ENCODE measurements at regions not wholly inside any gene's neighbourhood (a gene's known extent, or its start where the extent isn't known, plus 50 kb on each side); places are given as distances from the start of the nearest gene placed in this dataset.

DNA sequence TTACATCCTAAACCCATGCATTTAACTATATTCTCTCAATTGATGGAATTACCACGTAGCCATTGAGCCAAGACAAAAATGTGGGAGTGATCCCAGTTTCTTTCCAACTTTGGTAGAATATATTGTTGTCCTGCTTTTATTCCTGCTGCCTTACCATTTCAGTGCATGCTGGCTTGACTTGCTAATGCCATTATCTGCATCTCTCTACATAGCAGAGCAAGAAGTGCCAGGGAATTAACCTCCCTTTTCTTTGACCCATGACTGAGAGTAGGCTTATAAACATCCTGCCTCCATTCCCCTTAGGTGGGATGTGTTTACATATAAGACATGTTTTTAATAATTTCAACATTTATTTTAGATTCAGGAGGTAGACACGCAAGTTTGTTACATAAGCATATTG is 1153.4 kb downstream of the IGSF11 start:
- intact Hi-C loops (cut with DNase I; ENCODE audit: low total_unique reads) = no loop called here
- no peak for DNase-seq (ENCODE audit: low spot score in 2 of 2)
- WGBS, 2 donors = 79 to 83% methylated on average over 2 of the region's 2 CpGs
- TF ChIP-seq, protein P1, sequence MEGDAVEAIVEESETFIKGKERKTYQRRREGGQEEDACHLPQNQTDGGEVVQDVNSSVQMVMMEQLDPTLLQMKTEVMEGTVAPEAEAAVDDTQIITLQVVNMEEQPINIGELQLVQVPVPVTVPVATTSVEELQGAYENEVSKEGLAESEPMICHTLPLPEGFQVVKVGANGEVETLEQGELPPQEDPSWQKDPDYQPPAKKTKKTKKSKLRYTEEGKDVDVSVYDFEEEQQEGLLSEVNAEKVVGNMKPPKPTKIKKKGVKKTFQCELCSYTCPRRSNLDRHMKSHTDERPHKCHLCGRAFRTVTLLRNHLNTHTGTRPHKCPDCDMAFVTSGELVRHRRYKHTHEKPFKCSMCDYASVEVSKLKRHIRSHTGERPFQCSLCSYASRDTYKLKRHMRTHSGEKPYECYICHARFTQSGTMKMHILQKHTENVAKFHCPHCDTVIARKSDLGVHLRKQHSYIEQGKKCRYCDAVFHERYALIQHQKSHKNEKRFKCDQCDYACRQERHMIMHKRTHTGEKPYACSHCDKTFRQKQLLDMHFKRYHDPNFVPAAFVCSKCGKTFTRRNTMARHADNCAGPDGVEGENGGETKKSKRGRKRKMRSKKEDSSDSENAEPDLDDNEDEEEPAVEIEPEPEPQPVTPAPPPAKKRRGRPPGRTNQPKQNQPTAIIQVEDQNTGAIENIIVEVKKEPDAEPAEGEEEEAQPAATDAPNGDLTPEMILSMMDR (IDR thresholded peaks at IDR 0.05) = no peak
- TF ChIP-seq POLR2A (IDR thresholded peaks at IDR 0.05) = no peak
- no peak overlapping the region for H3K4me3 ChIP-seq (ENCODE audit: low read depth, poor library complexity, severe bottlenecking)

DNA sequence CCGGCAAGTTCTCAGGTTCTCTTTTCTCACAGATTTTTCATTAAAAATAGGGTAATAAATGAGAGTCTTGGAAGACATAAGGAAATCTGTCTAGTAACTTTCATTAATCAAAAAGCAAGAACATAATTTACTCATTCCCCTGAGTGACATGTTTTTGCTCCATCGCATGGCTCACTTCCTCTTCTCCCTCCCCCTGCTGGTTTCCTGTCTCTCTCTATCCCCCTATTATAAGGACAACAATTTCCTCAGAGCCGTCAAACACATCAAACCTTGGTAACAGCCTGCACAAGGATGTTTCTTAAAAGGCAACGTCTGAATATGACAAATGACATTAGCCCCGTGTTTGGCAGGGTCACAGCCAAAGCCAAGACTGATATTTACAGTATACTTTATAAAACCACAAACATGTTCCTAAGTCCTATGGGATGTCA is 1149.6 kb downstream of the IGSF11 start:
- no peak for DNase-seq (ENCODE audit: low spot score in 2 of 2)
- intact Hi-C loops (cut with DNase I; ENCODE audit: low total_unique reads) = no loop called here
- WGBS, 2 donors = 9 to 22% methylated on average over 5 of the region's 5 CpGs
- TF ChIP-seq, protein P1 (IDR thresholded peaks at IDR 0.05) = no peak
- TF ChIP-seq POLR2A (IDR thresholded peaks at IDR 0.05) = no peak
- no peak overlapping the region for H3K4me3 ChIP-seq (ENCODE audit: low read depth, poor library complexity, severe bottlenecking)

DNA sequence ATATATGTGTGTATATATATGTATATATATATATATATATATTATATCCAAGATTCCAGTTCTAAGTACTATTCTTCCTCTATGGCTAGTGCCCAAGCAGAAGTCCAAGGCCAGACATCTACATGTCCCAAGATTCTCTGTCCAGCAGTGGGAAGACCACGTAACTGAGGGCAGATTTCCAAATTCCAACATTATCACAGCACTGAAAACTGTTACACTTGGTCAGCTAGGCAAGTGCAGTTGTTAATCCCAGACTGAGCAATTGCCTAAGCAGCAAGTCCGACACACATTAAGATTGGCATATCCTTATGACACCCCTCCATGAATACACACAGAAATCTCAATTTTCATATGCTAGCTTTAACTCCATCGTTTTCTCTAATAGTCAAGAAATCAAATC is 1148.5 kb downstream of the IGSF11 start:
- WGBS, 2 donors = 84 to 92% methylated on average over 3 of the region's 3 CpGs
- TF ChIP-seq, protein P1 (IDR thresholded peaks at IDR 0.05) = no peak
- no peak for TF ChIP-seq POLR2A (IDR thresholded peaks at IDR 0.05)
- no peak overlapping the region for H3K4me3 ChIP-seq (ENCODE audit: low read depth, poor library complexity, severe bottlenecking)
- intact Hi-C loops (cut with DNase I; ENCODE audit: low total_unique reads) = no loop called here
- no peak for DNase-seq (ENCODE audit: low spot score in 2 of 2)

DNA sequence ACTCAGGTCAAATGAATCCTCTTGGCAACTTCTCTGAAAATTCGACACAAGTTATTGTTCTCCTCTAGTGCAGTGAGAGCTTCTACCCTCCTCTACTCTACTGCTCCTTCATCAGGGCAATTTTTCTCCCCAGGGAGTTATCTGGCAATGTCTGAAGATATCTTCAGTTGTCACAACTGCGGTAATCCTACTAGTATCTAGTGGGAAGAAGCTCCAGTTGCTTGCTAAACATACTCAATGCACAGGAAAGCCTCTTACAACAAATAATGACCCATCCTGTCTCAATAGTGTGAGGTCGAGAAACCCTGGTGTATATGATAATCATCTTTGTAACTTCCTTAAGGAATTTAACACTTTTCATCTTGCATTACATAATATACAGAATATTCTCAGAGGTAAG is 1147.6 kb downstream of the IGSF11 start:
- intact Hi-C loops (cut with DNase I; ENCODE audit: low total_unique reads) = no loop called here
- WGBS, 2 donors = 88 to 92% methylated on average over 3 of the region's 3 CpGs
- DNase-seq (ENCODE audit: low spot score in 2 of 2) = no peak
- TF ChIP-seq POLR2A (IDR thresholded peaks at IDR 0.05) = no peak
- TF ChIP-seq, protein P1 (IDR thresholded peaks at IDR 0.05) = no peak
- no peak overlapping the region for H3K4me3 ChIP-seq (ENCODE audit: low read depth, poor library complexity, severe bottlenecking)

DNA sequence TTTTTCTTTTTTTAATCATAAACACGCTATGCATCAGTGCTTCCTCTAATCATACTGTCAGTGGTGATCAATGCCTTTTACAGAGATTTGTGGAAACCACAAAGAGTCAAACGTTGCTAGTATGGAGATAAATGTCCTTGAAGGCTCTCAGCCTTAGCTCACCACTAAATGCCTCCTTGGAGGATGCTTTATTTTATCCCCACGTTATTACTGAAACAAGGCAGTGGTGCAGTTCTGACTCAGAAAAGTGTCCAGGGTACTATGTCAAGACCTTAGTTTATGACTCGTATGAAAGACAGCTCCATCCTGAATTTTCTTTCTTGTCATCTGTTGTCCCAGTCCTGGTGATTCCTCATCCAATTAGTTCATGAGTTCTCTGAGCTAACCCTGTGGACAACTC is 1146.7 kb downstream of the IGSF11 start:
- DNase-seq (ENCODE audit: low spot score in 2 of 2) = no peak
- TF ChIP-seq, protein P1 (IDR thresholded peaks at IDR 0.05) = no peak
- TF ChIP-seq POLR2A (IDR thresholded peaks at IDR 0.05) = no peak
- intact Hi-C loops (cut with DNase I; ENCODE audit: low total_unique reads) = no loop called here
- no peak overlapping the region for H3K4me3 ChIP-seq (ENCODE audit: low read depth, poor library complexity, severe bottlenecking)
- 45 to 50% methylated on average over 4 of the region's 4 CpGs for WGBS, 2 donors

DNA sequence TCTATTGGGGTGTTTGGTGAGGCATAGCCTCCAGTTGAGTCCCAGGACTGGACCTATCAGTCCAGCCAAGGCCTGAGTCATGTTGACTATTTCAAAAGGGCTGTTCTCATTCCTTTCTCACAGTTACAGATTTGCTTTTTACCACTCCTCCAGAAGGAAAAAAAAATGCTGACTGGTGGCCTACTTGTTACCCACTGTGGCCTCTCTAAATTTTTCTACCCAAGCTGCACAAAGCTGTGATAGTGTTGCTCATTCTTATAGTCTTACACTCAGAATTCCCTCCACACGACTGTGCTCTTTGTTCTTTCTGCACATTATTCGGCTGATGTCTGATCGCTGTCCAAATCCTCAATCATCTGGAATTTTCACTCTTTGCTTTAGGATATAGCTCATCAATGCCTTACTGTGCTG is 1142.2 kb downstream of the IGSF11 start:
- DNase-seq (ENCODE audit: low spot score in 2 of 2) = no peak
- WGBS, 2 donors = 30 to 31% methylated on average over 3 of the region's 3 CpGs
- no peak overlapping the region for H3K4me3 ChIP-seq (ENCODE audit: low read depth, poor library complexity, severe bottlenecking)
- intact Hi-C loops (cut with DNase I; ENCODE audit: low total_unique reads) = no loop called here
- TF ChIP-seq POLR2A (IDR thresholded peaks at IDR 0.05) = no peak
- TF ChIP-seq, protein P1 (IDR thresholded peaks at IDR 0.05) = no peak

Data from lower leg skin (tissue), 4 donors.